ENCODE measurements at regions not wholly inside any gene's neighbourhood (a gene's known extent, or its start where the extent isn't known, plus 50 kb on each side); places are given as distances from the start of the nearest gene placed in this dataset.

DNA sequence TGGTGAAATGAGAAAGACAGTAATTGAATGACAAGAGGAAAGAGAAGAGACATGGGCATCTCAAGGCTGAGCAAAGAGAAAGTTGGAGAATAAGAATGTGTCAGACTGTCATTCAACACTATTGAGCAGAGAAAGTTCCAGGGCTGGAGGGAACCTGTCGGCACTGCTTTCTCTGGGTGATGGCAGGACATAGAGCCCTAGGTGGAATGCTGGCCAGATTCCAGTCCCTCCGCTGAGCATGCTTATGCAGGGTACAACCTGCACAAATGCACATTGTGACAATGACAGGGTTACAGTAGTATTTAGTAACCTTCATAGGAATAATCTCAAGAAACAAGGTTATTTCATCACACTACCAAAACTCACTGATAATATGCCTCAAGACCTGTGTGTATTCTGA lies 582.8 kb downstream of the ADCYAP1 start:
- Mint-ChIP-seq H3K4me1 (ENCODE audit: low read depth) (no peaks in the 10 kb centered on the region), H3K36me3 (ENCODE audit: insufficient read depth) (no peaks in the 10 kb centered on the region), H3K9me3 (ENCODE audit: low read depth) (peaks cover 9% of the 10 kb centered on the region), H3K27me3 (peaks cover 9% of the 10 kb centered on the region), H3K27ac (no peak overlapping the region), H3K4me3 (ENCODE audit: low read depth) (no peak overlapping the region)
- no peak for DNase-seq (ENCODE audit: low spot score, unreplicated experiment)
- TF ChIP-seq, protein P1, sequence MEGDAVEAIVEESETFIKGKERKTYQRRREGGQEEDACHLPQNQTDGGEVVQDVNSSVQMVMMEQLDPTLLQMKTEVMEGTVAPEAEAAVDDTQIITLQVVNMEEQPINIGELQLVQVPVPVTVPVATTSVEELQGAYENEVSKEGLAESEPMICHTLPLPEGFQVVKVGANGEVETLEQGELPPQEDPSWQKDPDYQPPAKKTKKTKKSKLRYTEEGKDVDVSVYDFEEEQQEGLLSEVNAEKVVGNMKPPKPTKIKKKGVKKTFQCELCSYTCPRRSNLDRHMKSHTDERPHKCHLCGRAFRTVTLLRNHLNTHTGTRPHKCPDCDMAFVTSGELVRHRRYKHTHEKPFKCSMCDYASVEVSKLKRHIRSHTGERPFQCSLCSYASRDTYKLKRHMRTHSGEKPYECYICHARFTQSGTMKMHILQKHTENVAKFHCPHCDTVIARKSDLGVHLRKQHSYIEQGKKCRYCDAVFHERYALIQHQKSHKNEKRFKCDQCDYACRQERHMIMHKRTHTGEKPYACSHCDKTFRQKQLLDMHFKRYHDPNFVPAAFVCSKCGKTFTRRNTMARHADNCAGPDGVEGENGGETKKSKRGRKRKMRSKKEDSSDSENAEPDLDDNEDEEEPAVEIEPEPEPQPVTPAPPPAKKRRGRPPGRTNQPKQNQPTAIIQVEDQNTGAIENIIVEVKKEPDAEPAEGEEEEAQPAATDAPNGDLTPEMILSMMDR (IDR thresholded peaks at IDR 0.05; ENCODE audit: unreplicated experiment) = no peak

DNA sequence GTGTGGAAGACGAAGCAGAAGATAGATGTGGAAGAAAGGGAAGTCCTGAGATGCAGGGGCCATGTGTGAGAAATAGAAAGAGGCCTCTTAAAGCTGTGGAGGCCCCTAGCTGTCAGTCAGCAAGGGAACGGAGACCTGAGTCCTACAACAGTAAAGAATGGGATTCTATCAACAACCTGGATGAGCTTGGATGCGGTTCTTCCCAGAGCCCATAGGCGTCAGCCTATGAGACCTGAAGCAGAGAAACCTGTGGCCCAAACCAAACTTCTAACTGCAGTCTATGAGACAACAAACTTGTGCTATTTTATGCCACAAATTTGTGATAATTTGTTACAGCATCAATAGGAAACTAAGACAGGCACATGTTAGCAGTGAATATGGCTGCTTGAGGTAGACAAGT lies 583.7 kb downstream of the ADCYAP1 start:
- H3K4me1 Mint-ChIP-seq (ENCODE audit: low read depth) = no peaks in the 10 kb centered on the region
- no peaks in the 10 kb centered on the region for H3K36me3 Mint-ChIP-seq (ENCODE audit: insufficient read depth)
- no peak for DNase-seq (ENCODE audit: low spot score, unreplicated experiment)
- H3K4me3 Mint-ChIP-seq (ENCODE audit: low read depth) = no peak overlapping the region
- no peak overlapping the region for H3K27ac Mint-ChIP-seq
- H3K9me3 Mint-ChIP-seq (ENCODE audit: low read depth) = peaks cover 15% of the 10 kb centered on the region
- TF ChIP-seq, protein P1 (IDR thresholded peaks at IDR 0.05; ENCODE audit: unreplicated experiment) = no peak
- peaks cover 9% of the 10 kb centered on the region for H3K27me3 Mint-ChIP-seq

GRCh38 chr18:1488957-1489356 lies 584.3 kb downstream of the ADCYAP1 start:
- peaks cover 9% of the 10 kb centered on the region for H3K27me3 Mint-ChIP-seq
- H3K36me3 Mint-ChIP-seq (ENCODE audit: insufficient read depth) = no peaks in the 10 kb centered on the region
- peaks cover 16% of the 10 kb centered on the region for H3K9me3 Mint-ChIP-seq (ENCODE audit: low read depth)
- H3K4me3 Mint-ChIP-seq (ENCODE audit: low read depth) = no peak overlapping the region
- DNase-seq (ENCODE audit: low spot score, unreplicated experiment) = no peak
- no peaks in the 10 kb centered on the region for H3K4me1 Mint-ChIP-seq (ENCODE audit: low read depth)
- H3K27ac Mint-ChIP-seq = no peak overlapping the region
- TF ChIP-seq, protein P1 (IDR thresholded peaks at IDR 0.05; ENCODE audit: unreplicated experiment) = no peak

GRCh38 chr18:1495387-1495786 lies 590.7 kb downstream of the ADCYAP1 start:
- Mint-ChIP-seq H3K27ac (no peak overlapping the region), H3K27me3 (no peaks in the 10 kb centered on the region), H3K36me3 (ENCODE audit: insufficient read depth) (peaks cover 4% of the 10 kb centered on the region), H3K4me1 (ENCODE audit: low read depth) (peaks cover 8% of the 10 kb centered on the region), H3K4me3 (ENCODE audit: low read depth) (no peak overlapping the region), H3K9me3 (ENCODE audit: low read depth) (peaks cover 37% of the 10 kb centered on the region)
- TF ChIP-seq, protein P1 (IDR thresholded peaks at IDR 0.05; ENCODE audit: unreplicated experiment) = no peak
- no peak for DNase-seq (ENCODE audit: low spot score, unreplicated experiment)

- Mint-ChIP-seq H3K4me3 (ENCODE audit: low read depth) (no peak overlapping the region), H3K27ac (no peak overlapping the region), H3K27me3 (no peaks in the 10 kb centered on the region), H3K4me1 (ENCODE audit: low read depth) (peaks cover 11% of the 10 kb centered on the region), H3K9me3 (ENCODE audit: low read depth) (peaks cover 37% of the 10 kb centered on the region), H3K36me3 (ENCODE audit: insufficient read depth) (peaks cover 4% of the 10 kb centered on the region)
- TF ChIP-seq, protein P1 (IDR thresholded peaks at IDR 0.05; ENCODE audit: unreplicated experiment) = no peak
- DNase-seq (ENCODE audit: low spot score, unreplicated experiment) = no peak
These were observed 591.4 kb downstream of the ADCYAP1 start for GRCh38 chr18:1496096-1496495.
